C4-2B (cell line): ENCODE measurements at regions not wholly inside any gene's neighbourhood (a gene's known extent, or its start where the extent isn't known, plus 50 kb on each side); places are given as distances from the start of the nearest gene placed in this dataset.

ENCODE experiments used
- ZFX ChIP-seq: fragments of 450-650 bp; IDR thresholded peaks from 2 replicates; pipeline ENCODE4 v1.6.1; 2017
- TF ChIP-seq, protein P1 (sequence below): fragments of 450-650 bp; conservative IDR thresholded peaks from 2 replicates; pipeline ENCODE4 v1.5.1; 2017; ENCODE audit warnings: mild to moderate bottlenecking

- TF ChIP-seq, protein P1, sequence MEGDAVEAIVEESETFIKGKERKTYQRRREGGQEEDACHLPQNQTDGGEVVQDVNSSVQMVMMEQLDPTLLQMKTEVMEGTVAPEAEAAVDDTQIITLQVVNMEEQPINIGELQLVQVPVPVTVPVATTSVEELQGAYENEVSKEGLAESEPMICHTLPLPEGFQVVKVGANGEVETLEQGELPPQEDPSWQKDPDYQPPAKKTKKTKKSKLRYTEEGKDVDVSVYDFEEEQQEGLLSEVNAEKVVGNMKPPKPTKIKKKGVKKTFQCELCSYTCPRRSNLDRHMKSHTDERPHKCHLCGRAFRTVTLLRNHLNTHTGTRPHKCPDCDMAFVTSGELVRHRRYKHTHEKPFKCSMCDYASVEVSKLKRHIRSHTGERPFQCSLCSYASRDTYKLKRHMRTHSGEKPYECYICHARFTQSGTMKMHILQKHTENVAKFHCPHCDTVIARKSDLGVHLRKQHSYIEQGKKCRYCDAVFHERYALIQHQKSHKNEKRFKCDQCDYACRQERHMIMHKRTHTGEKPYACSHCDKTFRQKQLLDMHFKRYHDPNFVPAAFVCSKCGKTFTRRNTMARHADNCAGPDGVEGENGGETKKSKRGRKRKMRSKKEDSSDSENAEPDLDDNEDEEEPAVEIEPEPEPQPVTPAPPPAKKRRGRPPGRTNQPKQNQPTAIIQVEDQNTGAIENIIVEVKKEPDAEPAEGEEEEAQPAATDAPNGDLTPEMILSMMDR, result no peak
- no peak for TF ChIP-seq ZFX
Observed at GRCh38 chr7:119988401-119988800, 284.6 kb upstream of the KCND2 start.
